GM18520 (cell line): ENCODE measurements at regions not wholly inside any gene's neighbourhood (a gene's known extent, or its start where the extent isn't known, plus 50 kb on each side); places are given as distances from the start of the nearest gene placed in this dataset.

ENCODE experiments used
- ATAC-seq: cut with Tn5 transposase; IDR thresholded peaks from one replicate; pipeline ENCODE4 v1.9.1; 2021; ENCODE audit not compliant: unreplicated experiment

GRCh38 chr6:54057058-54057457 lies 54.2 kb upstream of the MLIP start:
- no peak for ATAC-seq

GRCh38 chr6:54058236-54058635 lies 53.0 kb upstream of the MLIP start:
- no peak for ATAC-seq

GRCh38 chr6:54059683-54060082 lies 51.6 kb upstream of the MLIP start:
- no peak for ATAC-seq

GRCh38 chr6:54060286-54060685 lies 51.0 kb upstream of the MLIP start:
- ATAC-seq, result no peak
